OCI-LY1 (cell line): ENCODE measurements at regions not wholly inside any gene's neighbourhood (a gene's known extent, or its start where the extent isn't known, plus 50 kb on each side); places are given as distances from the start of the nearest gene placed in this dataset.

ENCODE experiments used
- EZH2 ChIP-seq: fragments of 200-600 bp; sonication (generic), shearing (Covaris generic); IDR thresholded peaks from 2 replicates; pipeline ENCODE4 v1.8.0; 2017; ENCODE audit warnings: borderline replicate concordance, mixed run types, mild to moderate bottlenecking, antibody characterized with exemption, low read length, moderate library complexity, mixed read lengths
- TF ChIP-seq, protein P1 (sequence below): fragments of 200-600 bp; sonication (generic), shearing (Covaris generic); IDR thresholded peaks from 2 replicates; pipeline ENCODE4 v1.5.1; 2017; ENCODE audit warnings: mild to moderate bottlenecking, antibody characterized with exemption, low read length, moderate library complexity, mixed read lengths

GRCh38 chr12:89884416-89884898 is 175.8 kb upstream of the ATP2B1 start:
- TF ChIP-seq, protein P1, sequence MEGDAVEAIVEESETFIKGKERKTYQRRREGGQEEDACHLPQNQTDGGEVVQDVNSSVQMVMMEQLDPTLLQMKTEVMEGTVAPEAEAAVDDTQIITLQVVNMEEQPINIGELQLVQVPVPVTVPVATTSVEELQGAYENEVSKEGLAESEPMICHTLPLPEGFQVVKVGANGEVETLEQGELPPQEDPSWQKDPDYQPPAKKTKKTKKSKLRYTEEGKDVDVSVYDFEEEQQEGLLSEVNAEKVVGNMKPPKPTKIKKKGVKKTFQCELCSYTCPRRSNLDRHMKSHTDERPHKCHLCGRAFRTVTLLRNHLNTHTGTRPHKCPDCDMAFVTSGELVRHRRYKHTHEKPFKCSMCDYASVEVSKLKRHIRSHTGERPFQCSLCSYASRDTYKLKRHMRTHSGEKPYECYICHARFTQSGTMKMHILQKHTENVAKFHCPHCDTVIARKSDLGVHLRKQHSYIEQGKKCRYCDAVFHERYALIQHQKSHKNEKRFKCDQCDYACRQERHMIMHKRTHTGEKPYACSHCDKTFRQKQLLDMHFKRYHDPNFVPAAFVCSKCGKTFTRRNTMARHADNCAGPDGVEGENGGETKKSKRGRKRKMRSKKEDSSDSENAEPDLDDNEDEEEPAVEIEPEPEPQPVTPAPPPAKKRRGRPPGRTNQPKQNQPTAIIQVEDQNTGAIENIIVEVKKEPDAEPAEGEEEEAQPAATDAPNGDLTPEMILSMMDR: no peak
- no peak for TF ChIP-seq EZH2
